ENCODE measurements at regions not wholly inside any gene's neighbourhood (a gene's known extent, or its start where the extent isn't known, plus 50 kb on each side); places are given as distances from the start of the nearest gene placed in this dataset.

DNA sequence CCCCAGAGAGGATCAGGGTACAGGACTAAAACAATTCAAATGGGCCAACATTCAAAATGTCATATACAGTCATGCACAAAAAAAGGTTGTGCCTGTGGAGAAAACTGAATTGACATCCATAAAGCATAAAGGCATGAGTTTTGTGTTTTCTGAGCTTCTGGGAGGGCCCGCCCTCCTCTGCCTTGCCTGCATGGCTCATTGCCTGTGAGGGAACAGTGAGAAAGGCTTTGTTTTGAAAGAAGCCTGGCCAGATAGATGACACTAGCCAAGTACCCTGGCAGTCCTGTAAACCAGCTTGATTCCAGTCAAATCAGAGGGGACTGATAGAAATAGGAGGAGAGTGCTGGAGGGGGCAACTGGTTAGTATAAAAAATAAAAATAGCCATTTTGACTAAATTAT, 194.3 kb downstream of the KIT start:
- no peak overlapping the region for H3K27ac ChIP-seq
- no peak overlapping the region for H3K4me3 ChIP-seq
- 75 to 93% methylated on average over 1 of the region's 1 CpG for WGBS, 2 donors
- DNase-seq (ENCODE audit: low spot score in 2 of 2), result no peak
- no peaks in the 10 kb centered on the region for H3K9me3 ChIP-seq
- no peaks in the 10 kb centered on the region for H3K36me3 ChIP-seq
- H3K4me1 ChIP-seq, result peaks cover 0 to 9% (median 0%) of the 10 kb centered on the region in 4 donors
- no peak for TF ChIP-seq POLR2A (IDR thresholded peaks at IDR 0.05)
- TF ChIP-seq, protein P1, sequence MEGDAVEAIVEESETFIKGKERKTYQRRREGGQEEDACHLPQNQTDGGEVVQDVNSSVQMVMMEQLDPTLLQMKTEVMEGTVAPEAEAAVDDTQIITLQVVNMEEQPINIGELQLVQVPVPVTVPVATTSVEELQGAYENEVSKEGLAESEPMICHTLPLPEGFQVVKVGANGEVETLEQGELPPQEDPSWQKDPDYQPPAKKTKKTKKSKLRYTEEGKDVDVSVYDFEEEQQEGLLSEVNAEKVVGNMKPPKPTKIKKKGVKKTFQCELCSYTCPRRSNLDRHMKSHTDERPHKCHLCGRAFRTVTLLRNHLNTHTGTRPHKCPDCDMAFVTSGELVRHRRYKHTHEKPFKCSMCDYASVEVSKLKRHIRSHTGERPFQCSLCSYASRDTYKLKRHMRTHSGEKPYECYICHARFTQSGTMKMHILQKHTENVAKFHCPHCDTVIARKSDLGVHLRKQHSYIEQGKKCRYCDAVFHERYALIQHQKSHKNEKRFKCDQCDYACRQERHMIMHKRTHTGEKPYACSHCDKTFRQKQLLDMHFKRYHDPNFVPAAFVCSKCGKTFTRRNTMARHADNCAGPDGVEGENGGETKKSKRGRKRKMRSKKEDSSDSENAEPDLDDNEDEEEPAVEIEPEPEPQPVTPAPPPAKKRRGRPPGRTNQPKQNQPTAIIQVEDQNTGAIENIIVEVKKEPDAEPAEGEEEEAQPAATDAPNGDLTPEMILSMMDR (IDR thresholded peaks at IDR 0.05), result no peak
- TF ChIP-seq EP300 (IDR thresholded peaks at IDR 0.05), result no peak
- H3K27me3 ChIP-seq, result no peaks in the 10 kb centered on the region

DNA sequence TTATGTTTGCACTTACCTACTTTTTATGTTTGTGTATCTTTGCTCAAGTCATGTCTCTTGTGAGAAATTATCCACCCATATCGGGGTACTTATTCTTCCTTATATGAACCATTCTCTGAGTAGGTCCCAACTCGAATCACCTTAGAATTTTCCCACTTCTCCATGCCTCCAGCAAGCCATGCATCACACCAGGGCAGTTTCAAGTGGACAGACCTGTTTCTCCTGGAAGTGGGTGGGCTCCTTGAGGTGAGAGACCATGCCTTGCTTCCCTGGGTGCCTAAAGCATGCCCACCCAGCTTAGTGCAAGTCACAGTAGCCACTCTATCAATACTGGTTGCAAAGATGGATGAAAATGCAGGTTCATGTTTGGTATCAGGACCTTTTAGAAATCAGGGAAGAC, 187.2 kb downstream of the KIT start:
- WGBS, 2 donors, result 80 to 89% methylated on average over 2 of the region's 2 CpGs
- H3K9me3 ChIP-seq, result no peaks in the 10 kb centered on the region
- no peak for DNase-seq (ENCODE audit: low spot score in 2 of 2)
- H3K36me3 ChIP-seq, result no peaks in the 10 kb centered on the region
- no peak for TF ChIP-seq EP300 (IDR thresholded peaks at IDR 0.05)
- no peak for TF ChIP-seq POLR2A (IDR thresholded peaks at IDR 0.05)
- TF ChIP-seq, protein P1 (IDR thresholded peaks at IDR 0.05), result no peak
- H3K4me1 ChIP-seq, result peaks cover 0 to 7% (median 0%) of the 10 kb centered on the region in 4 donors
- H3K27ac ChIP-seq, result no peak overlapping the region
- H3K4me3 ChIP-seq, result no peak overlapping the region
- no peaks in the 10 kb centered on the region for H3K27me3 ChIP-seq

DNA sequence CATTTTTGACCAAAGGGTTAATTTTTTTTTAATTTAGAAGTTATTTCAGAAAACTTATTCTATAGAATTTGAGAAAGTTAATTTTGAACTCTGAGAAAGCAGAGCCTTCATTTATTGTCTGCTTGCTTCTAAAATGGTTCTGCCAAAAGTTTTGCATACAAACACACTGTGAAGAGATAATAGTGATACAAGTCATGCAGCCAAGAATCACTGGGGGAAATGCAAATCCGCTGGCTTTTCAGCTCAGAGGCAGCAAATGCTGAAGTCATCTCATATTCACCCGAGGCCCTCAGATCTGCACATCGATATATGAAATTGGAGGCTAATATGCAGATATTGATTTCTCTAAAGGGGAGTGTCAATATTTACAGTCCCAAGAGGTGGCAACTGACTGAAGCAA, 186.2 kb downstream of the KIT start:
- 71 to 81% methylated on average over 3 of the region's 3 CpGs for WGBS, 2 donors
- Histone ChIP-seq H3K4me3 (no peak overlapping the region), H3K9me3 (no peaks in the 10 kb centered on the region), H3K36me3 (no peaks in the 10 kb centered on the region), H3K27me3 (no peaks in the 10 kb centered on the region), H3K4me1 (peaks cover 0 to 7% (median 0%) of the 10 kb centered on the region in 4 donors), H3K27ac (no peak overlapping the region)
- no peak for DNase-seq (ENCODE audit: low spot score in 2 of 2)
- TF ChIP-seq POLR2A (IDR thresholded peaks at IDR 0.05) (no peak), EP300 (IDR thresholded peaks at IDR 0.05) (no peak)
- TF ChIP-seq, protein P1 (IDR thresholded peaks at IDR 0.05), result no peak

DNA sequence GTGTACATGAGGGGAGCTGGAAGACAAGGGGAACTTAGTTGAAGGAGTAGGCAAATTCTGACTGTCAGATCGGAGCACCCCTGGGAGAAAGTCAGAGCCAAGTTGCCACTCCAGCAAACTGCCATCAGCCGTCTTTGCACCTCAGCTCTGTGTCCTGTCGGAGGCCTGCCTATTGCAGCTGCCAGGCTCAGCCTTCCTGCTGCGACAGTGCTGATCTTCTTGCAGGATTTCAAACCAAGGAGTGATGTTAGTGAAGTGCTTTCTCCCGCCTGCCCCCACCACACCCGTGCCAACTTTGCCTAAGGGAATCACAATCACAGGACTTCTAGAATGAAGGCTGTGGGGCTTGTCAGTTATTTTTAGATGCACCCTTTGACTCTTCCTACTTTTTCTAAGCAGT, 185.3 kb downstream of the KIT start:
- no peak for TF ChIP-seq EP300 (IDR thresholded peaks at IDR 0.05)
- no peak for TF ChIP-seq POLR2A (IDR thresholded peaks at IDR 0.05)
- TF ChIP-seq, protein P1 (IDR thresholded peaks at IDR 0.05), result no peak
- Histone ChIP-seq H3K27me3 (no peaks in the 10 kb centered on the region), H3K4me1 (peaks cover 0 to 7% (median 0%) of the 10 kb centered on the region in 4 donors), H3K27ac (no peak overlapping the region), H3K9me3 (no peaks in the 10 kb centered on the region), H3K36me3 (no peaks in the 10 kb centered on the region), H3K4me3 (no peak overlapping the region)
- 79 to 82% methylated on average over 6 of the region's 6 CpGs for WGBS, 2 donors
- DNase-seq (ENCODE audit: low spot score in 2 of 2), result no peak

DNA sequence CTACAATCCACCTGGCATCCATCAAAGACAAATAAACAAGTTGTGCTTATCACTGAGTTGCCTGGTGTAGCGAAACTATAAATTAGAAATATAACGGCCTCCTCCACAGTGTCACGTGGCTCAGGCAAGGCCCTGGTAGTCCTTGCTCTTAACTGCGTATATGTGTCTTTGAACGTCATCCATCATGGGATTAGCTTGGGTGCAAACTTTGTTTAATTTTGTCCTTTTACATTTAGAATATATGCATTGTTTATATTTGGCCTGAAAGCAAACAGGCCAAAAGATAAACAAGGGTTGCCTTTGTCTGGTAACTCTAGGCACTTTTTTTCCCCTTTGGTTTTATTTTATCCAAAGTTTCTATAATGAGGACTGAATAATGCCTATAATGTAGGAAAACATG, 184.9 kb downstream of the KIT start:
- no peak for TF ChIP-seq POLR2A (IDR thresholded peaks at IDR 0.05)
- TF ChIP-seq EP300 (IDR thresholded peaks at IDR 0.05), result no peak
- TF ChIP-seq, protein P1 (IDR thresholded peaks at IDR 0.05), result no peak

More for the DNA sequence above, 184.9 kb downstream of the KIT start:
- DNase-seq (ENCODE audit: low spot score in 2 of 2), result no peak
- H3K36me3 ChIP-seq, result no peaks in the 10 kb centered on the region
- WGBS, 2 donors, result 76 to 81% methylated on average over 5 of the region's 5 CpGs
- no peak overlapping the region for H3K4me3 ChIP-seq
- H3K27me3 ChIP-seq, result no peaks in the 10 kb centered on the region
- no peaks in the 10 kb centered on the region for H3K9me3 ChIP-seq
- peaks cover 0 to 7% (median 0%) of the 10 kb centered on the region in 4 donors for H3K4me1 ChIP-seq
- no peak overlapping the region for H3K27ac ChIP-seq

Data from tibial nerve (tissue), 4 donors.